RWPE2 (cell line): ENCODE measurements at regions not wholly inside any gene's neighbourhood (a gene's known extent, or its start where the extent isn't known, plus 50 kb on each side); places are given as distances from the start of the nearest gene placed in this dataset.
"Not testable (repeated sequence)": the region's sequence is repeated elsewhere in the genome, so short reads cannot be mapped to it uniquely, and the experiment has no call there.

ENCODE experiments used
- ATAC-seq: fragments of 200-7000 bp; cut with Tn5 transposase; 3 replicates; pipeline ENCODE4 v1.9.1; 2021; ENCODE audit warnings: low read depth
- DNase-seq: peaks from one replicate; pipeline ENCODE4 v3.0.0-alpha.2; 2020; ENCODE audit warnings: low spot score
- H3K27ac ChIP-seq: fragments of 450-650 bp; 2 replicates; pipeline ENCODE4 v1.5.1; 2017; ENCODE audit warnings: mild to moderate bottlenecking; ENCODE audit not compliant: poor library complexity, severe bottlenecking
- H3K27me3 ChIP-seq: fragments of 250-450 bp; sonication (Bioruptor Pico); 2 replicates; pipeline ENCODE4 v1.5.1; 2021; ENCODE audit warnings: mild to moderate bottlenecking, moderate library complexity; ENCODE audit not compliant: insufficient read depth, poor library complexity, severe bottlenecking
- H3K36me3 ChIP-seq: fragments of 250-450 bp; sonication (Bioruptor Pico); 2 replicates; pipeline ENCODE4 v1.5.1; 2020; ENCODE audit warnings: low read depth, mild to moderate bottlenecking, moderate library complexity
- H3K4me1 ChIP-seq: fragments of 250-450 bp; sonication (Bioruptor Pico); 2 replicates; pipeline ENCODE4 v1.5.1; 2021; ENCODE audit warnings: mild to moderate bottlenecking, moderate library complexity; ENCODE audit not compliant: insufficient read depth, poor library complexity, severe bottlenecking
- H3K4me3 ChIP-seq: fragments of 250-450 bp; sonication (Bioruptor Pico); 2 replicates; pipeline ENCODE4 v1.5.1; 2021; ENCODE audit warnings: mild to moderate bottlenecking, moderate library complexity; ENCODE audit not compliant: severe bottlenecking
- H3K9me3 ChIP-seq: fragments of 250-450 bp; sonication (Bioruptor Pico); 2 replicates; pipeline ENCODE4 v1.5.1; 2021; ENCODE audit warnings: mild to moderate bottlenecking, moderate library complexity; ENCODE audit not compliant: severe bottlenecking
- CTCF ChIP-seq: fragments of 450-650 bp; IDR thresholded peaks from one replicate; pipeline ENCODE4 v1.5.1; 2017; ENCODE audit warnings: mild to moderate bottlenecking, moderate library complexity; ENCODE audit not compliant: poor library complexity, severe bottlenecking

GRCh38 chr1:80318108-80318507, 1311.6 kb upstream of the ADGRL4 start:
- H3K4me1 ChIP-seq: no peaks in the 10 kb centered on the region
- no peak overlapping the region for H3K4me3 ChIP-seq
- no peak overlapping the region for H3K27ac ChIP-seq
- no peaks in the 10 kb centered on the region for H3K36me3 ChIP-seq
- H3K27me3 ChIP-seq: no peaks in the 10 kb centered on the region
- TF ChIP-seq CTCF: no peak
- ATAC-seq: no peak
- no peak for DNase-seq
- no peaks in the 10 kb centered on the region for H3K9me3 ChIP-seq

- no peak for TF ChIP-seq CTCF
- H3K27ac ChIP-seq: no peak overlapping the region
- peak; percentile 57; the same call in 1 of the 3 replicates for ATAC-seq
- DNase-seq: peak; percentile 46
- H3K9me3 ChIP-seq: no peaks in the 10 kb centered on the region
- H3K36me3 ChIP-seq: no peaks in the 10 kb centered on the region
- H3K4me3 ChIP-seq: no peak overlapping the region
- no peaks in the 10 kb centered on the region for H3K27me3 ChIP-seq
- H3K4me1 ChIP-seq: peaks cover 3% of the 10 kb centered on the region
Observed at GRCh38 chr1:80310703-80311245, 1304.2 kb upstream of the ADGRL4 start.

- H3K27me3 ChIP-seq: no peaks in the 10 kb centered on the region
- DNase-seq: no peak
- ATAC-seq: no peak
- no peaks in the 10 kb centered on the region for H3K36me3 ChIP-seq
- no peak overlapping the region for H3K27ac ChIP-seq
- peaks cover 1% of the 10 kb centered on the region for H3K4me1 ChIP-seq
- H3K4me3 ChIP-seq: no peak overlapping the region
- no peaks in the 10 kb centered on the region for H3K9me3 ChIP-seq
- TF ChIP-seq CTCF: no peak
Observed at GRCh38 chr1:80305466-80305865, 1298.9 kb upstream of the ADGRL4 start.

GRCh38 chr1:80293818-80294217, 1287.3 kb upstream of the ADGRL4 start:
- TF ChIP-seq CTCF: no peak
- H3K36me3 ChIP-seq: no peaks in the 10 kb centered on the region

GRCh38 chr1:80288750-80289149, 1282.2 kb upstream of the ADGRL4 start:
- not testable (repeated sequence) for H3K27ac ChIP-seq, H3K27me3 ChIP-seq, H3K36me3 ChIP-seq, ATAC-seq, H3K4me1 ChIP-seq, H3K4me3 ChIP-seq, DNase-seq, H3K9me3 ChIP-seq

More at GRCh38 chr1:80293818-80294217, 1287.3 kb upstream of the ADGRL4 start:
- Histone ChIP-seq H3K4me3 (no peak overlapping the region), H3K4me1 (no peaks in the 10 kb centered on the region), H3K9me3 (peaks cover 2% of the 10 kb centered on the region), H3K27ac (no peak overlapping the region), H3K27me3 (no peaks in the 10 kb centered on the region)
- DNase-seq: no peak
- no peak for ATAC-seq
